Left ventricle myocardium inferior (tissue), 1 donor: ENCODE measurements at regions not wholly inside any gene's neighbourhood (a gene's known extent, or its start where the extent isn't known, plus 50 kb on each side); places are given as distances from the start of the nearest gene placed in this dataset.

Experiments used
- DNase-seq: peaks from one replicate; pipeline ENCODE4 v3.0.0-alpha.2; 2020
- H3K27ac ChIP-seq: fragments of 200-600 bp; replicated peaks from 2 replicates; pipeline ENCODE4 v1.8.0; 2021
- H3K27me3 ChIP-seq: fragments of 200-600 bp; 2 replicates; pipeline ENCODE4 v1.8.0; 2021; ENCODE audit warnings: low read depth
- H3K36me3 ChIP-seq: fragments of 200-600 bp; 2 replicates; pipeline ENCODE4 v1.8.0; 2021
- H3K4me1 ChIP-seq: fragments of 200-600 bp; 2 replicates; pipeline ENCODE4 v1.8.0; 2021
- H3K4me3 ChIP-seq: fragments of 200-600 bp; 2 replicates; pipeline ENCODE4 v1.8.0; 2021; ENCODE audit warnings: mild to moderate bottlenecking, moderate library complexity
- H3K9me3 ChIP-seq: fragments of 200-600 bp; replicated peaks from 2 replicates; pipeline ENCODE4 v1.8.0; 2021
- intact Hi-C: fragments of 100-400 bp; cut with micrococcal nuclease; formaldehyde crosslinking; loops from one replicate; pipeline ENCODE4 v1.11.0; 2022
- TF ChIP-seq, protein P1 (sequence below): fragments of 200-600 bp; IDR thresholded peaks from 2 replicates; pipeline ENCODE4 v1.8.0; 2021; ENCODE audit warnings: antibody characterized with exemption, mild to moderate bottlenecking, borderline replicate concordance
- donor health status: DM: no; HTN: yes; CAD: no; lungs with severe emphysema.

DNA sequence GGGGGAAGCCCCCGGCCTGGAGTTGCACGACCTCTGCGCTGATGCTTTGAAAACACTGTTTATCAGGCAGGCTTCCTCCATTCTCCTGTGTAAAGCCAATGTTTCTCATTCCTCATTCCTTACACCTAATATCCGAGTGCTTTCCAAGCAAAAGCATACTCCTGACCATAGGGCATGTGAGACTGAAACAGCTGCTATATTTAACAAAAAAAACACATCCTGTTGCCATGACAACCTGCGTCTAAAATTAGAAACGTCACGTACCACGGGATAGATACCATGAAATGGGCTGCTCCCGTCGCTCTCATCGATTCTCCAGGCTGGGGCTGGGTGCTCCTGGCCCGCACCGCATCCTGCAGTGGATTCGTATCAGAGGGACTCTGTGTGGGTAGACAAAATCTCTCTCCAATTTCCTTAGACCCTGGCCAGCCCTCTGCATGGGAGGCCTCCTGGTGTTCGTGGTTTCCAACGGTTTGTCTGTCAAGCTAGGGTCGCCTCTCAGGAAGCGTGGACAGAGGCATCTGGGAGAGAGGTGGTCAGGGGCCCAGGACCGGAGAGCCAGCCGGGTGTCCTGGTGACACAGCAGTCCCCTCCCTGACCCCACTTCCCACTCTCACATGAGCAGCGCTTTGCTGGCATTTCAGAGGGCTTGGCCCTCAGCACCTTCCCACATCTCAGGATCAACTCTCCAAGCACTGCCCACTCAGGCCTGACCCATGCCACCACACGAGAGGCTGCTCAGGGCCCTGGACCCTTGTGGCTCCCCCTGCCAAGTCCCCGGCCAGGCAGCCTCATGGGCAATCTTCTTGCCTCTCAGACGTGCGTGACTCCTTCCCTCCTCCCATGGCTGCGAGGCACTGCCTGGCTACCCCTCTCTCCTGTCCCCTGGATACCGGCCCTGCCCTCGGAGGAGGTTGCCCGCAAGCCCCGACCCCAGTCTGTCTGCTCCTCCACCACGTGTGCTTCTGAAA is 268.1 kb downstream of the NDUFA10 start:
- H3K27me3 ChIP-seq, result peaks cover 85% of the 10 kb centered on the region
- no peaks in the 10 kb centered on the region for H3K36me3 ChIP-seq
- no peaks in the 10 kb centered on the region for H3K4me1 ChIP-seq
- H3K9me3 ChIP-seq, result peaks cover 11% of the 10 kb centered on the region
- H3K27ac ChIP-seq, result no peak overlapping the region
- no peak overlapping the region for H3K4me3 ChIP-seq
- intact Hi-C loops, result no loop called here
- DNase-seq, result no peak
- TF ChIP-seq, protein P1, sequence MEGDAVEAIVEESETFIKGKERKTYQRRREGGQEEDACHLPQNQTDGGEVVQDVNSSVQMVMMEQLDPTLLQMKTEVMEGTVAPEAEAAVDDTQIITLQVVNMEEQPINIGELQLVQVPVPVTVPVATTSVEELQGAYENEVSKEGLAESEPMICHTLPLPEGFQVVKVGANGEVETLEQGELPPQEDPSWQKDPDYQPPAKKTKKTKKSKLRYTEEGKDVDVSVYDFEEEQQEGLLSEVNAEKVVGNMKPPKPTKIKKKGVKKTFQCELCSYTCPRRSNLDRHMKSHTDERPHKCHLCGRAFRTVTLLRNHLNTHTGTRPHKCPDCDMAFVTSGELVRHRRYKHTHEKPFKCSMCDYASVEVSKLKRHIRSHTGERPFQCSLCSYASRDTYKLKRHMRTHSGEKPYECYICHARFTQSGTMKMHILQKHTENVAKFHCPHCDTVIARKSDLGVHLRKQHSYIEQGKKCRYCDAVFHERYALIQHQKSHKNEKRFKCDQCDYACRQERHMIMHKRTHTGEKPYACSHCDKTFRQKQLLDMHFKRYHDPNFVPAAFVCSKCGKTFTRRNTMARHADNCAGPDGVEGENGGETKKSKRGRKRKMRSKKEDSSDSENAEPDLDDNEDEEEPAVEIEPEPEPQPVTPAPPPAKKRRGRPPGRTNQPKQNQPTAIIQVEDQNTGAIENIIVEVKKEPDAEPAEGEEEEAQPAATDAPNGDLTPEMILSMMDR, result no peak

DNA sequence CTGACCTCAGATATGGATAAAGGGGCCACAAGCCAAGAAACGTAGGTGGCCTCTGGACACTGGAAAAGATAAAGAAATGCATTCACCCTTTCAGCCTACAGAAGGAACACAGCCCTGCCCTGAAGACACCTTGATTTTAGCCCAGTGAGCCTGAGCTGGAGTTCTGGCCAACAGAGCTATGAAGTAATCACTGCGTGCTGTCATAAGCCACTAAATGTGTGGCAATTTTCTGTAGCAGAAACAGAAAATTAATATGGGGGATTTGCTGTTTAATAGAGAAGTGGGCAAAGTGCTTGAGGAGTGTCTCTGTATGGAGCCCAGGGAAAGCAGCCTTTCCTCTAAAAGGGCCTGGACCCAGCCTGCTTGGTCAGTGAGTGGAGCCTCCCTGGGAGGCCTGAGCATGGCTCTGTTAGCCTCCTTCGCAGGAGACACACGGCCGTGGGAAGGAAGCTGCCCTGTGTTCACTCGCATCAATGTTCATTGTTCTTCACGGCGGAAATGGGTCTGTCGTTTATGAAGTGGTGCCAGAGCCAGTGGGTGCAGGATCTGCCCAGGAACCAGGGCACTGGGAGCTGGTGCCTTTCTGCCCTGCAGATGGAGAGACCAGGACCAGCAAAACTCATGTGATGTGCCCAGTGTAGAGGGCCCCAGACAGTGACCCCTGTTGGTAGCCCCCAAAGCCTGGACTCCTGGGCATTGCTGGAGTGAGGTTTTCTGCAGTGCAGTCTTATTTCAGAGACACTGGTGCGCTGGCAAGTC is 268.9 kb downstream of the NDUFA10 start:
- DNase-seq, result no peak
- H3K4me1 ChIP-seq, result no peaks in the 10 kb centered on the region

DNA sequence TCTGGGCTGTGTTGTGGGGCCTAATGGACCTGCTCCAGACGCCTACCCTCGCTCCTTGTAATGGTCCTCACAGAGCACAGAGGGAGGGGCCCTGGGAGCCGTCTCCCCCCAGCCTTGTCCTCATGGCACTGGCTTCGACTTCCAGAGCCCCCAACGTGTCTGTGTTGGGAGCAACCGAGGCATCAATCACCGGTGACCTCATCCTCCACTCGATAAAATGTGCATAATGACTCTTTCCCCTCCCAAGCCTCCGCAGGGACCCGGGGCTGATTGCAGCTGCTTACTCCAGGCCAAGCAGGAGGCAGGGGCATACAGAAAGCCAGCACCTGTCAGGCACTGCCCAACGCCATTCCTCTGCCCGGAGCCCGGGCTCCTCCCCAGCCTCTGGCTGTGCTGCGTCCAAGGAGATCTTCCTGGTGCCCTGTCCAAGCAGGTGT is 271.7 kb downstream of the NDUFA10 start:
- intact Hi-C loops, result no loop called here
- no peaks in the 10 kb centered on the region for H3K4me1 ChIP-seq
- peaks cover 87% of the 10 kb centered on the region for H3K27me3 ChIP-seq
- H3K27ac ChIP-seq, result no peak overlapping the region
- TF ChIP-seq, protein P1, result no peak
- no peaks in the 10 kb centered on the region for H3K36me3 ChIP-seq
- no peaks in the 10 kb centered on the region for H3K9me3 ChIP-seq
- no peak for DNase-seq
- H3K4me3 ChIP-seq, result no peak overlapping the region

More for the DNA sequence above, 268.9 kb downstream of the NDUFA10 start:
- Histone ChIP-seq H3K9me3 (peaks cover 11% of the 10 kb centered on the region), H3K27ac (no peak overlapping the region), H3K27me3 (peaks cover 85% of the 10 kb centered on the region), H3K4me3 (no peak overlapping the region), H3K36me3 (no peaks in the 10 kb centered on the region)
- TF ChIP-seq, protein P1, result no peak
- intact Hi-C loops, result no loop called here

DNA sequence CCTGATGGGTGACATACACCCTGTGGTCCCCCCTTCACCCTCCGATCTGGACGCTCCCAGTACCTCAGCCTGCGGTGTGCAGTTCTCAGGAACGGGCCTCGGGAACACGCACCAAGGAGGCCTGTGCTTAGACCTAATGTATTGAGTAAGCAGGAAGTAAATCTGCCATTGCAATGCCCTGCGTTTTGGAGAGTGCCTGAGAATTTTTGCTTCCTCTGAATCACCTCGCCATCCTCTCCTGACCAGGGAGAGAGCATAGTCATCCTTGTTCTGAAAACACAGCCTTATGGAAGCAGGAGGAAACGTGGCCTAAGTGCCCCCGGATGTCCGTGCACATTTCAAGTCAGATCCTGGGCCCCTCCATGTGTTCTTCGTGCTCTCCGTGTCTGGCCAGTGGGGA is 272.2 kb downstream of the NDUFA10 start:
- TF ChIP-seq, protein P1, result no peak
- H3K27me3 ChIP-seq, result peaks cover 87% of the 10 kb centered on the region
- DNase-seq, result no peak

DNA sequence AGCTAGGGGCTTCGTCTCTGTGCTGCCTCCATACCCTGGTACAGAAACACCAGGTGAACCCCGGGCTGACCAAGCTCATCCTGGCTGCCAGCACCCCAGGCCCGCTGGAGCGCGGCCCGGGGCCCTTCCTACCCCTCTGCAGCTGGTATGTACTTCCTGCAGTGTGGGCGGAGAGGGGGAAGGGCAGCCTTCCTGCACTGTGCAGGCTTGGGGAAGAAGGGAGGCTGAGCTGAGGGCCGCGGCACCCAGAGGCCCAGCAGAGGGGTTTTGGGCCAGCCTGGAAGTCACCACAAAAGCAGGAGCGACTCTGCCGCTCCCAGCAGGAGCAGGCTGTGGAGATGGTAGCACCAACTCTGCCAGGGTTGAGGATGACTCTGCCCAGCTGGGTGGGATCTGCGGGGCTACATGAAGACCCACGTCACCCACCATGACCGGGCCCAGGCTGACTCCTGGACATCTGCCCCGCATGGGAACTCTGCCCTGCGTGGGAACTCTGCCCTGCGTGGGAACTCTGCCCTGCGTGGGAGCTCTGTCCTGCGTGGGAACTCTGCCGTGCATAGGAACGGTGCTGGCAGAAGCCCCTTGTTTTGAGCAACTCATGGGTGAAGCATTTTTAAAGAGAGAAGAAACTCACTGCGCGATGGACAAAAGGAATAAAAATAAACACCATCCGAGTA is 273.3 kb downstream of the NDUFA10 start:
- Histone ChIP-seq H3K4me1 (no peaks in the 10 kb centered on the region), H3K27ac (no peak overlapping the region), H3K36me3 (no peaks in the 10 kb centered on the region), H3K4me3 (no peak overlapping the region), H3K9me3 (no peaks in the 10 kb centered on the region), H3K27me3 (peaks cover 87% of the 10 kb centered on the region)
- peak; percentile 31 for DNase-seq
- intact Hi-C loops, result no loop called here
- TF ChIP-seq, protein P1, result no peak

More for the DNA sequence above, 272.2 kb downstream of the NDUFA10 start:
- intact Hi-C loops, result no loop called here
- H3K4me3 ChIP-seq, result no peak overlapping the region
- no peaks in the 10 kb centered on the region for H3K4me1 ChIP-seq
- H3K9me3 ChIP-seq, result no peaks in the 10 kb centered on the region
- H3K36me3 ChIP-seq, result no peaks in the 10 kb centered on the region
- H3K27ac ChIP-seq, result no peak overlapping the region
